ENCODE measurements at regions not wholly inside any gene's neighbourhood (a gene's known extent, or its start where the extent isn't known, plus 50 kb on each side); places are given as distances from the start of the nearest gene placed in this dataset.

DNA sequence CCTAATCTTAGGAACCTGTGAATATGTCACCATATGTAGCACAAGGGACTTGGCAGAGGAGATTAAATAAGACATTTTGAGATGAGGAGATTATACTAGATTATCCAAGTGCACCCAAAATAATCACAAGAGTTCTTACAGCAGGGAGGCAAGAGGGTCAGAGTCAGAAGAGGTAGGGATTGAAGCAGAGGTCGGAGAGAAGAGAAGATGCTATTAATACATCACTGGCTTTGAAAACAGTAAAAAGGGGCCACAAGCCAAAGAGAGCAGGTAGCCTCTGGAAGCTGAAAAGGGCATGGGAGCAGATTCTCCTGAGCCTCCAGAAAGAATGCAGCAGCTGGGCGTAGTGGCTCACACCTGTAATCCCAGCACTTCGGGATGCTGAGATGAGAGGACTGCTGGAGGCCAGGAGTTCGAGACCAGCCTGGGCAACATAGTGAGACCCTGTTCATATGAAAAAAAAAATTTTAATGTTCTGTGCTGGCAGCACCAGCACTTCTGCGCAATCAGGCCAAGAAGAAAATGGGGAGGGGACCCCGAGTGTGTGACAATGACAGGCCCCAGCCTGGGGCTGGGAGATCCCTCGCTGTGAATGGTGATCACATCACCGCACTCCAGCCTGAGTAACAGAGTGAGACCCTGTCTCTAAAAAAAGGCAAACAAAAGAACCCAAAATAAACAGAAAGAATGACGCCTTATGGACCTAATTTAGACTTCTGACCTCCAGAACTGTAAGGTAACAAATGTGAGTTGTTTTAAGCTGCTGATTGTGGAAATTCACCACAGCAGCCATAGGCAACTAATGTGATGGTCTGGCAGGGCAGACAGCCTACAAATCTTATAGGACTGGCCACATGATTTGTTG is 275.4 kb downstream of the MRTFB start:
- TF ChIP-seq SUZ12 (IDR thresholded peaks at IDR 0.05; ENCODE audit: extremely low read depth, insufficient read depth, insufficient read length), result no peak
- TF ChIP-seq ZNF274 (IDR thresholded peaks at IDR 0.05; ENCODE audit: low read depth, low read length), result no peak

Data from NT2/D1 (cell line).